ENCODE measurements at regions not wholly inside any gene's neighbourhood (a gene's known extent, or its start where the extent isn't known, plus 50 kb on each side); places are given as distances from the start of the nearest gene placed in this dataset.

DNA sequence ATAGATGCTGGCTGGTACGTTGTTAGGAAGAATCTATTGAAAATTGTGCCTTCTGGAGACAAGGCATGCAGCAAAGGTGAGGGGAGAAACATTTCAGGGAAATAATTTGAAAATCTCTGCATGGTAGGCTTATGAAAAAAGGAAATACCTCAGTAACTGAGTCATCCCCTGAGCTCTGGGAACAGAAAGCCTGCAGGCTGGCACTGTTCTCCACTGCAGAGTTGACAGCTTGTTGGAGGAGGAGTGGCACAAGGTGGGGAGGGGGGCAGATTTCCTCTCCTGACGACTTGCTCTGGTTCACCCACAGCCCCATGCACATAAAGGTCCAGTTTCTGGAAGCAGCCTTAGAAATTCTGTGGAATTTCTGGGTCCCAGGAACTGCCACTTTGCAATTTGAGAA is 179.4 kb downstream of the ABHD5 start:
- BruUV-seq (replicated peaks), result no TSS peak
- H2AK5ac ChIP-seq (ENCODE audit: low read depth, low read length), result peak overlapping the region; percentile 97
- H3K4me3 ChIP-seq (ENCODE audit: insufficient read depth, low read depth, low read length), result no peak overlapping the region
- H3K9ac ChIP-seq (ENCODE audit: low read depth, low read length), result no peak overlapping the region
- peak; percentile 65 for ATAC-seq (ENCODE audit: low read depth)
- H3K4me1 ChIP-seq (ENCODE audit: control insufficient read depth, insufficient read depth, low read length), result peaks cover 38% of the 10 kb centered on the region
- H4K20me1 ChIP-seq (ENCODE audit: insufficient read depth, low read length), result no peaks in the 10 kb centered on the region
- peak overlapping the region; percentile 39; the same call in 1 of the 2 replicates for H3K23ac ChIP-seq (ENCODE audit: low read depth, low read length)
- no peaks in the 10 kb centered on the region for H3K36me3 ChIP-seq (ENCODE audit: control insufficient read depth, insufficient read depth, low read length)
- CTCF ChIA-PET, result interaction anchor here (6.6 kb wide), 1 partner anchor 14 kb away, joined by 26 read pairs; no protein-coding TSS in a partner anchor
- peak overlapping the region; percentile 3 for H3K27ac ChIP-seq (ENCODE audit: insufficient read depth, low read length)
- no peak overlapping the region for H2AFZ ChIP-seq (replicated peaks; ENCODE audit: low read length, poor library complexity)
- dilution Hi-C loops (cut with HindIII; ENCODE audit: low sequenced_read_pairs, unreplicated experiment), result no loop called here
- H4K91ac ChIP-seq (ENCODE audit: insufficient read depth, low read depth, low read length), result peak overlapping the region; percentile 89
- peak overlapping the region; percentile 95 for H2BK120ac ChIP-seq (ENCODE audit: low read depth, low read length)
- no peak overlapping the region for H3K18ac ChIP-seq (ENCODE audit: low read depth, low read length)
- in situ Hi-C loops (cut with MboI; ENCODE audit: low sequenced_read_pairs), result no loop called here
- peak overlapping the region; percentile 76; the same call in 1 of the 2 replicates for H3K14ac ChIP-seq (replicated peaks; ENCODE audit: low read depth, low read length)
- no peak overlapping the region for H2BK5ac ChIP-seq (ENCODE audit: low read depth, low read length, poor library complexity, severe bottlenecking)
- TF ChIP-seq FOS (IDR thresholded peaks at IDR 0.05; ENCODE audit: low read depth, low read length), result no peak
- TF ChIP-seq, protein P1, sequence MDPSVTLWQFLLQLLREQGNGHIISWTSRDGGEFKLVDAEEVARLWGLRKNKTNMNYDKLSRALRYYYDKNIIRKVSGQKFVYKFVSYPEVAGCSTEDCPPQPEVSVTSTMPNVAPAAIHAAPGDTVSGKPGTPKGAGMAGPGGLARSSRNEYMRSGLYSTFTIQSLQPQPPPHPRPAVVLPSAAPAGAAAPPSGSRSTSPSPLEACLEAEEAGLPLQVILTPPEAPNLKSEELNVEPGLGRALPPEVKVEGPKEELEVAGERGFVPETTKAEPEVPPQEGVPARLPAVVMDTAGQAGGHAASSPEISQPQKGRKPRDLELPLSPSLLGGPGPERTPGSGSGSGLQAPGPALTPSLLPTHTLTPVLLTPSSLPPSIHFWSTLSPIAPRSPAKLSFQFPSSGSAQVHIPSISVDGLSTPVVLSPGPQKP (IDR thresholded peaks at IDR 0.05; ENCODE audit: borderline replicate concordance, low read depth, low read length), result no peak
- no peak for TF ChIP-seq CEBPB (IDR thresholded peaks at IDR 0.05; ENCODE audit: low read depth, low read length)
- TF ChIP-seq RFX5 (IDR thresholded peaks at IDR 0.05; ENCODE audit: low read depth, low read length), result no peak
- peak; percentile 19; the same call in 1 of the 2 replicates for TF ChIP-seq MAZ (IDR thresholded peaks at IDR 0.05; ENCODE audit: borderline replicate concordance, low read depth, low read length)
- no peak for TF ChIP-seq SMC3 (IDR thresholded peaks at IDR 0.05; ENCODE audit: low read depth, low read length)
- peaks cover 0 to 4% of the 10 kb centered on the region in 2 experiments; a peak in 1 of 4 replicates for H3K79me1 ChIP-seq (ENCODE audit: low read depth in 1 of 2, low read length in 2 of 2)
- peak; percentile 69 for DNase-seq
- peak overlapping the region; percentile 5; the same call in 1 of the 2 replicates for H3K56ac ChIP-seq (ENCODE audit: extremely low read depth, insufficient read depth, low read length)
- WGBS, 2 experiments (ENCODE audit: extremely low coverage in 2 of 2, insufficient read length in 1 of 2), result 100% methylated on average over 1 of the region's 2 CpGs; no CpG with 5 or more reads in 1 of the 2 experiments
- POLR2A ChIA-PET (ENCODE audit: unreplicated experiment), result interaction anchor here (1.0 kb wide), 1 partner anchor 14 kb away, joined by 3 read pairs; no protein-coding TSS in a partner anchor
- H4K8ac ChIP-seq (ENCODE audit: low read depth in 2 of 2, low read length in 2 of 2), result peak overlapping the region; percentile 69 to 82
- intact Hi-C loops (cut with micrococcal nuclease), result loop anchor here (5.0 to 10.0 kb wide), 2 partner anchors 178 to 245 kb away; partner anchors contain the start of genes ABHD5 and ANO10
- H2AK9ac ChIP-seq (replicated peaks; ENCODE audit: low read depth, low read length, poor library complexity), result peak overlapping the region; percentile 80
- H2BK15ac ChIP-seq (ENCODE audit: low read depth, low read length), result peak overlapping the region; percentile 88; the same call in 2 of the 3 replicates
- no peak overlapping the region for H4K5ac ChIP-seq (ENCODE audit: low read depth, low read length)
- no peaks in the 10 kb centered on the region for H3K27me3 ChIP-seq (ENCODE audit: control insufficient read depth, insufficient read depth, low read length)
- peak overlapping the region; percentile 99 for H2BK20ac ChIP-seq (ENCODE audit: low read depth, low read length)
- H3K4ac ChIP-seq (ENCODE audit: low read depth, low read length), result peak overlapping the region; percentile 94
- H3K9me3 ChIP-seq (ENCODE audit: control insufficient read depth, insufficient read depth, low read length), result no peaks in the 10 kb centered on the region
- peaks cover 36% of the 10 kb centered on the region for H3K9me1 ChIP-seq (ENCODE audit: insufficient read depth, low read length)
- H3K4me2 ChIP-seq (ENCODE audit: low read depth, low read length), result no peak overlapping the region; the same call in 1 of the 2 replicates

Measured in IMR-90 (cell line).